HEK293T (cell line): ENCODE measurements at regions not wholly inside any gene's neighbourhood (a gene's known extent, or its start where the extent isn't known, plus 50 kb on each side); places are given as distances from the start of the nearest gene placed in this dataset.

Experiments
- CTCF ChIA-PET: fragments of 350-600 bp; formaldehyde crosslinking; extraction: SDS; loops from one replicate; lab custom pipeline; 2021; ENCODE audit warnings: antibody characterized with exemption, inconsistent platforms; lab: Yijun Ruan, JAX
- POLR2A ChIA-PET: fragments of 350-600 bp; formaldehyde crosslinking; extraction: SDS; loops from one replicate; lab custom pipeline; 2020; ENCODE audit warnings: antibody characterized with exemption, inconsistent platforms; lab: Yijun Ruan, JAX
- DNase-seq: peaks from one replicate; pipeline ENCODE4 v3.0.0; 2012; ENCODE audit warnings: mixed read lengths; ENCODE audit errors: extremely low spot score
- ARNT ChIP-seq: fragments of 450-650 bp; IDR thresholded peaks from 2 replicates; pipeline ENCODE4 v1.6.1; 2017; ENCODE audit warnings: mild to moderate bottlenecking
- BHLHE40 ChIP-seq: fragments of 450-650 bp; IDR thresholded peaks from 2 replicates; pipeline ENCODE4 v1.6.1; 2016; ENCODE audit warnings: mild to moderate bottlenecking, moderate library complexity, borderline replicate concordance
- CTBP1 ChIP-seq: fragments of 450-650 bp; IDR thresholded peaks from 2 replicates; pipeline ENCODE4 v1.6.1; 2016; ENCODE audit warnings: borderline replicate concordance
- ELF4 ChIP-seq: fragments of 450-650 bp; IDR thresholded peaks from 2 replicates; pipeline ENCODE4 v1.6.1; 2017; ENCODE audit warnings: antibody characterized with exemption
- FOXA1 ChIP-seq: fragments of 450-650 bp; IDR thresholded peaks from 2 replicates; pipeline ENCODE4 v1.6.1; 2016; ENCODE audit warnings: mild to moderate bottlenecking
- FOXK2 ChIP-seq: fragments of 450-650 bp; IDR thresholded peaks from 2 replicates; pipeline ENCODE4 v1.6.1; 2016; ENCODE audit warnings: mild to moderate bottlenecking
- FOXM1 ChIP-seq: fragments of 450-650 bp; IDR thresholded peaks from 2 replicates; pipeline ENCODE4 v1.6.1; 2017; ENCODE audit warnings: mild to moderate bottlenecking, borderline replicate concordance
- HDGF ChIP-seq: fragments of 450-650 bp; IDR thresholded peaks from 2 replicates; pipeline ENCODE4 v1.6.1; 2017; ENCODE audit warnings: antibody characterized with exemption, borderline replicate concordance
- L3MBTL2 ChIP-seq: fragments of 450-650 bp; conservative IDR thresholded peaks from 2 replicates; pipeline ENCODE4 v1.6.1; 2016; ENCODE audit warnings: mild to moderate bottlenecking
- LEF1 ChIP-seq: fragments of 450-650 bp; IDR thresholded peaks from 2 replicates; pipeline ENCODE4 v1.6.1; 2017; ENCODE audit warnings: mild to moderate bottlenecking, borderline replicate concordance
- NFRKB ChIP-seq: fragments of 450-650 bp; IDR thresholded peaks from 2 replicates; pipeline ENCODE4 v1.6.1; 2016; ENCODE audit warnings: mild to moderate bottlenecking, moderate library complexity
- PKNOX1 ChIP-seq: fragments of 450-650 bp; IDR thresholded peaks from 2 replicates; pipeline ENCODE4 v1.6.1; 2016
- SP1 ChIP-seq: fragments of 450-650 bp; IDR thresholded peaks from 2 replicates; pipeline ENCODE4 v1.6.1; 2017
- SUZ12 ChIP-seq: fragments of 450-650 bp; IDR thresholded peaks from 2 replicates; pipeline ENCODE4 v1.6.1; 2016; ENCODE audit warnings: mild to moderate bottlenecking
- TARDBP ChIP-seq: fragments of 450-650 bp; IDR thresholded peaks from 2 replicates; pipeline ENCODE4 v1.6.1; 2016
- ZNF384 ChIP-seq: fragments of 450-650 bp; IDR thresholded peaks from 2 replicates; pipeline ENCODE4 v1.6.1; 2016

GRCh38 chr15:59833366-59833765, 144.2 kb upstream of the BNIP2 start:
- CTCF ChIA-PET: no interaction called here
- POLR2A ChIA-PET: no interaction called here
- DNase-seq: no peak
- TF ChIP-seq FOXK2 (no peak), HDGF (no peak), CTBP1 (no peak), ELF4 (no peak), SUZ12 (no peak), FOXA1 (no peak), FOXM1 (no peak), L3MBTL2 (no peak), TARDBP (no peak), LEF1 (no peak), PKNOX1 (no peak), ZNF384 (no peak), BHLHE40 (no peak), SP1 (no peak), ARNT (no peak), NFRKB (no peak)

GRCh38 chr15:59830873-59831272, 141.8 kb upstream of the BNIP2 start:
- no peak for DNase-seq
- ChIA-PET POLR2A (interaction anchor here (1.1 kb wide), 1 partner anchor 17 kb away, joined by 3 read pairs; no protein-coding TSS in a partner anchor), CTCF (interaction anchor here (0.7 to 1.2 kb wide), 2 partner anchors 87 to 89 kb away, joined by 3 to 5 read pairs; no protein-coding TSS in a partner anchor)
- TF ChIP-seq ELF4 (no peak), SUZ12 (no peak), ZNF384 (no peak), ARNT (no peak), LEF1 (no peak), CTBP1 (no peak), FOXA1 (no peak), PKNOX1 (no peak), SP1 (no peak), NFRKB (no peak), HDGF (no peak)

GRCh38 chr15:59830098-59830497, 141.0 kb upstream of the BNIP2 start:
- no peak for DNase-seq
- TF ChIP-seq L3MBTL2 (no peak), PKNOX1 (0 out of 2 replicates have a peak, but pooled peaks have one; percentile 50)
- CTCF ChIA-PET: interaction anchor here (1.2 to 1.4 kb wide), 3 partner anchors 14 to 87 kb away, joined by 3 to 4 read pairs (median 3); no protein-coding TSS in a partner anchor
- POLR2A ChIA-PET: interaction anchor here (1.1 kb wide), 1 partner anchor 17 kb away, joined by 3 read pairs; no protein-coding TSS in a partner anchor

- TF ChIP-seq CTBP1 (no peak), SUZ12 (no peak), BHLHE40 (no peak), FOXA1 (no peak), SP1 (no peak), ELF4 (no peak), NFRKB (no peak)
- CTCF ChIA-PET: interaction anchor here (1.4 kb wide), 1 partner anchor 15 kb away, joined by 4 read pairs; no protein-coding TSS in a partner anchor
- POLR2A ChIA-PET: interaction anchor here (0.6 to 1.4 kb wide), 3 partner anchors 12 to 89 kb away, joined by 3 read pairs; no protein-coding TSS in a partner anchor
- DNase-seq: no peak
Observed at GRCh38 chr15:59828861-59829260, 139.7 kb upstream of the BNIP2 start.

- CTCF ChIA-PET: no interaction called here
- POLR2A ChIA-PET: interaction anchor here (0.6 to 1.4 kb wide), 4 partner anchors 12 to 90 kb away, joined by 3 read pairs; no protein-coding TSS in a partner anchor
- no peak for DNase-seq
- TF ChIP-seq CTBP1 (0 out of 2 replicates have a peak, but pooled peaks have one; percentile 54), ARNT (0 out of 2 replicates have a peak, but pooled peaks have one; percentile 51), PKNOX1 (peak; percentile 89), ZNF384 (no peak)
Observed at GRCh38 chr15:59828263-59828662, 139.1 kb upstream of the BNIP2 start.

GRCh38 chr15:59825901-59826300, 136.8 kb upstream of the BNIP2 start:
- no peak for DNase-seq
- TF ChIP-seq FOXA1: no peak
- no peak for TF ChIP-seq HDGF
- no peak for TF ChIP-seq NFRKB
- TF ChIP-seq L3MBTL2: no peak
- TF ChIP-seq LEF1: no peak
- TF ChIP-seq ELF4: no peak
- no peak for TF ChIP-seq SUZ12
- no peak for TF ChIP-seq SP1
- no peak for TF ChIP-seq ARNT
- TF ChIP-seq FOXM1: no peak
- no peak for TF ChIP-seq PKNOX1
- TF ChIP-seq FOXK2: no peak
- no peak for TF ChIP-seq CTBP1
- no peak for TF ChIP-seq BHLHE40
- TF ChIP-seq TARDBP: no peak
- no peak for TF ChIP-seq ZNF384
- CTCF ChIA-PET: no interaction called here
- POLR2A ChIA-PET: no interaction called here
